Heart right ventricle (tissue), 16 donors: ENCODE measurements at regions not wholly inside any gene's neighbourhood (a gene's known extent, or its start where the extent isn't known, plus 50 kb on each side); places are given as distances from the start of the nearest gene placed in this dataset.

Experiments used
- ATAC-seq, 8 donors: fragments of 200-7000 bp; cut with Tn5 transposase; one replicate each; pipeline ENCODE4 v1.9.1; 2020; ENCODE audit warnings: mild to moderate bottlenecking in 8 of 8, moderate library complexity in 8 of 8, moderate number of reproducible peaks in 1 of 8
- DNase-seq, 2 donors: peaks; one replicate each; pipeline ENCODE4 v3.0.0-alpha.2; 2020
- H3K27ac ChIP-seq, 10 donors: fragments of 200-600 bp; sonication (generic) in 2 of 10; one replicate each; pipeline versions ENCODE4 v1.5.0 to v1.8.0; 2020 to 2022; ENCODE audit warnings: mild to moderate bottlenecking in 3 of 10
- H3K27me3 ChIP-seq, 7 donors: fragments of 200-600 bp; one replicate each; pipeline ENCODE4 v1.8.0; 2021 to 2022; ENCODE audit warnings: mild to moderate bottlenecking in 2 of 7
- H3K36me3 ChIP-seq, 9 donors: fragments of 200-600 bp; sonication (generic) in 1 of 9; one replicate each; pipeline versions ENCODE4 v1.5.0 to v1.8.0; 2020 to 2022; ENCODE audit warnings: mild to moderate bottlenecking in 2 of 9
- H3K4me1 ChIP-seq, 9 donors: fragments of 200-600 bp; sonication (generic) in 1 of 9; one replicate each; pipeline versions ENCODE4 v1.5.0 to v1.8.0; 2020 to 2022; ENCODE audit warnings: mild to moderate bottlenecking in 4 of 9
- H3K4me3 ChIP-seq, 10 donors: fragments of 200-600 bp; sonication (generic) in 2 of 10; one replicate each; pipeline versions ENCODE4 v1.5.0 to v1.8.0; 2020 to 2022; ENCODE audit warnings: mild to moderate bottlenecking in 7 of 10, moderate library complexity in 2 of 10
- H3K9me3 ChIP-seq, 11 donors: fragments of 200-600 bp in 10 of 11; sonication (generic) in 2 of 11; one replicate each; pipeline versions ENCODE4 v1.5.0 to v1.8.0; 2013 to 2022; ENCODE audit warnings: mild to moderate bottlenecking in 2 of 11, control low read depth in 1 of 11, moderate library complexity in 1 of 11
- CTCF ChIP-seq, 9 donors: fragments of 200-600 bp; sonication (generic) in 2 of 9; IDR thresholded peaks; one replicate each; pipeline versions ENCODE4 v1.5.0 to v1.8.0; 2021 to 2022; ENCODE audit warnings: antibody characterized with exemption in 9 of 9, mild to moderate bottlenecking in 5 of 9, moderate library complexity in 1 of 9
- WGBS, 2 donors: extraction: QIAGEN DNeasy Blood & Tissue Kit; methylation state at CpG; one replicate each; pipeline ENCODE4 v1.1.7; 2013; ENCODE audit warnings: inconsistent platforms in 1 of 2; 5-methylcytosine and 5-hydroxymethylcytosine counted together
- intact Hi-C, 10 donors: fragments of 100-400 bp; cut with DNase I; formaldehyde crosslinking; loops; one replicate each; pipeline versions ENCODE4 v1.11.1 to v1.14.2; 2022
- donor health status: Arrhythmogenic right ventricular cardiomyopathy.
- donor health status: ischemic (EF 13 %, LVEDD 7.1; RV severe dilation, severe dysfunction).
- donor health status: healthy with polysubstance abuse.
- donor health status: DM: no; HTN: yes; CAD: no.
- donor health status: DM: no; HTN: no; CAD: no.
- donor health status: ischemic (EF 25% LVEDD 6.9; RV normal size, moderate dysfunction).
- donor health status: ischemic (EF 25% LVEDD 5.7; RV mildly dilated, moderate dysfunction).
- donor health status: healthy.
- donor health status: DM: yes; HTN: yes; CAD: no.
- donor health status: Ischemic cardiomyopathy.
- donor health status: ischemic (EF 35%, LVEDD 5.7; RV mildly dilated, moderate dysfunction).
- donor health status: nonischemic (EF 11% LVEDD 7.7; RV severe dilation, severe dysfunction).
- donor health status: DM: yes; HTN: yes; CAD: no.
- donor health status: PGD.
- donor health status: ischemic (EF 29% LVEDD 5.4; RV normal size, mild dysfunction).
- donor health status: nonischemic (EF 23%, LVEDD 6.1; RV moderate dilation, normal function).

- Histone ChIP-seq H3K27me3 (no peaks in the 10 kb centered on the region), H3K4me1 (no peaks in the 10 kb centered on the region), H3K36me3 (no peaks in the 10 kb centered on the region), H3K4me3 (no peak overlapping the region), H3K9me3 (peaks cover 0 to 13% (median 0%) of the 10 kb centered on the region in 11 donors), H3K27ac (no peak overlapping the region)
- intact Hi-C loops = no loop called here
- TF ChIP-seq CTCF (IDR thresholded peaks at IDR 0.05) = no peak
- ATAC-seq (no peak), DNase-seq (no peak)
- 64 to 65% methylated on average over 1 of the region's 1 CpG for WGBS, 2 donors
Measured at GRCh38 chr3:67920311-67920710, 265.9 kb upstream of the SUCLG2 start.

DNA sequence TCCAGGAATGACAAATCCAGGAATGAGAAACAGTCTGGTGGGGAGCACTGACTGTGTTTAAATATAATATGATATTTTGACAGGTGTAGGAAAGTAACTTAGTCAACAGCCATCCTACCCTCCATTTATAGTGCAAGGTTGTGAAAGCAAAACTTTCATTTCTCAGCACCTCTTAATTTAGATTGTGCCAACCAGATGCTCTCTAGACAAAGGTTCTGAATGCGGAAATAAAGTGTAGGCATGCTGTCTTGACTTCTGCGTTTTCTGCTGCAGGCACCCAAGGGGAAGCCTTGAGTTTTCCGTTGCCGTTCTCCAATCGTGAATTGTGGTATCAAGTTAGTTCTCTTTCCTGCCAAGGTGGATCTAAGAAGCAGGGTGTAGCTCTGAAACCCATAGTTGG is 261.9 kb upstream of the SUCLG2 start:
- ATAC-seq (no peak), DNase-seq (no peak)
- Histone ChIP-seq H3K4me1 (no peaks in the 10 kb centered on the region), H3K4me3 (no peak overlapping the region), H3K27me3 (no peaks in the 10 kb centered on the region), H3K27ac (no peak overlapping the region), H3K36me3 (no peaks in the 10 kb centered on the region), H3K9me3 (peaks cover 0 to 1% (median 0%) of the 10 kb centered on the region in 11 donors)
- intact Hi-C loops = no loop called here
- no peak for TF ChIP-seq CTCF (IDR thresholded peaks at IDR 0.05)
- 90 to 92% methylated on average over 5 of the region's 5 CpGs for WGBS, 2 donors

DNA sequence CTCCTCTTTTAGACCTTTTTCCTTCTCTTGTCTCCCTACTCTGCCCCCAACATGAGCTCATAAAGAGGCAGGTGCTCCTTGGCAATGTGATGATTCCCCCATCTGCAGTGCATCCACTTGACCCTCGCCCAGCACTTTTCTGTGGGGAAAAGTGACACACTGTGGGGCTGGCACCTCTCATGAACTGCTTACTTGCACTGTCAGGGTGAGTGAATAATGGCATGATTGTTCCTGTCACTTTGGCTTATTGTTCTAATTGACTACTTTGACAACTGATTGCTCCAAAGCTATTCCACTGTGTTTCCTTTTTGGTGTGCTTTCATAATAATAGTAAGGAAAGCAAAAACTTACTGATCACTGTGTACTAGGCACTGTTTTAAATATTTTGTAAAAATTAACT is 253.3 kb upstream of the SUCLG2 start:
- no peaks in the 10 kb centered on the region for H3K4me1 ChIP-seq
- DNase-seq (no peak), ATAC-seq (no peak)
- H3K9me3 ChIP-seq = peaks cover 0 to 4% (median 0%) of the 10 kb centered on the region in 11 donors
- 52 to 53% methylated on average over 1 of the region's 1 CpG for WGBS, 2 donors
- no peaks in the 10 kb centered on the region for H3K27me3 ChIP-seq
- no peak overlapping the region for H3K27ac ChIP-seq
- TF ChIP-seq CTCF (IDR thresholded peaks at IDR 0.05) = no peak
- intact Hi-C loops = no loop called here
- H3K4me3 ChIP-seq = no peak overlapping the region
- no peaks in the 10 kb centered on the region for H3K36me3 ChIP-seq

- no peak for ATAC-seq
- 56 to 65% methylated on average over 4 of the region's 4 CpGs for WGBS, 2 donors
- no peaks in the 10 kb centered on the region for H3K27me3 ChIP-seq
Measured at GRCh38 chr3:67906261-67906660, 251.8 kb upstream of the SUCLG2 start.

More at GRCh38 chr3:67906261-67906660, 251.8 kb upstream of the SUCLG2 start:
- Histone ChIP-seq H3K9me3 (peaks cover 0 to 4% (median 0%) of the 10 kb centered on the region in 11 donors), H3K27ac (no peak overlapping the region), H3K4me3 (no peak overlapping the region), H3K36me3 (no peaks in the 10 kb centered on the region), H3K4me1 (no peaks in the 10 kb centered on the region)
- intact Hi-C loops = no loop called here
- TF ChIP-seq CTCF (IDR thresholded peaks at IDR 0.05) = no peak
- DNase-seq = no peak
